SU-DHL-6 (cell line): ENCODE measurements at regions not wholly inside any gene's neighbourhood (a gene's known extent, or its start where the extent isn't known, plus 50 kb on each side); places are given as distances from the start of the nearest gene placed in this dataset.

Experiments used
- EZH2phosphoT487 ChIP-seq: fragments of 200-600 bp; sonication (generic), shearing (Covaris generic); conservative IDR thresholded peaks from 2 replicates; pipeline ENCODE4 v1.6.1; 2018; ENCODE audit warnings: mild to moderate bottlenecking, antibody characterized with exemption, low read length, moderate library complexity, mixed read lengths
- TF ChIP-seq, protein P1 (sequence below): fragments of 200-600 bp; sonication (generic); IDR thresholded peaks from one replicate; pipeline ENCODE4 v1.5.1; 2017; ENCODE audit warnings: antibody characterized with exemption, mild to moderate bottlenecking, low read length, moderate library complexity; ENCODE audit not compliant: insufficient read depth, poor library complexity, severe bottlenecking

GRCh38 chr4:182091128-182091527 is 152.1 kb upstream of the TENM3 start:
- TF ChIP-seq, protein P1, sequence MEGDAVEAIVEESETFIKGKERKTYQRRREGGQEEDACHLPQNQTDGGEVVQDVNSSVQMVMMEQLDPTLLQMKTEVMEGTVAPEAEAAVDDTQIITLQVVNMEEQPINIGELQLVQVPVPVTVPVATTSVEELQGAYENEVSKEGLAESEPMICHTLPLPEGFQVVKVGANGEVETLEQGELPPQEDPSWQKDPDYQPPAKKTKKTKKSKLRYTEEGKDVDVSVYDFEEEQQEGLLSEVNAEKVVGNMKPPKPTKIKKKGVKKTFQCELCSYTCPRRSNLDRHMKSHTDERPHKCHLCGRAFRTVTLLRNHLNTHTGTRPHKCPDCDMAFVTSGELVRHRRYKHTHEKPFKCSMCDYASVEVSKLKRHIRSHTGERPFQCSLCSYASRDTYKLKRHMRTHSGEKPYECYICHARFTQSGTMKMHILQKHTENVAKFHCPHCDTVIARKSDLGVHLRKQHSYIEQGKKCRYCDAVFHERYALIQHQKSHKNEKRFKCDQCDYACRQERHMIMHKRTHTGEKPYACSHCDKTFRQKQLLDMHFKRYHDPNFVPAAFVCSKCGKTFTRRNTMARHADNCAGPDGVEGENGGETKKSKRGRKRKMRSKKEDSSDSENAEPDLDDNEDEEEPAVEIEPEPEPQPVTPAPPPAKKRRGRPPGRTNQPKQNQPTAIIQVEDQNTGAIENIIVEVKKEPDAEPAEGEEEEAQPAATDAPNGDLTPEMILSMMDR, result no peak
- no peak for TF ChIP-seq EZH2phosphoT487
